SK-N-MC (cell line): ENCODE measurements at regions not wholly inside any gene's neighbourhood (a gene's known extent, or its start where the extent isn't known, plus 50 kb on each side); places are given as distances from the start of the nearest gene placed in this dataset.

Experiments
- EZH2 ChIP-seq: fragments of 200-600 bp; sonication (generic); IDR thresholded peaks from one replicate; pipeline ENCODE4 v1.6.1; 2017; ENCODE audit warnings: antibody characterized with exemption
- FOXP2 ChIP-seq: optimal IDR thresholded peaks from 2 replicates; pipeline ENCODE3; 2011; ENCODE audit warnings: mild to moderate bottlenecking, moderate library complexity; ENCODE audit not compliant: insufficient read depth; ENCODE audit errors: extremely low read length, control extremely low read depth
- POLR2AphosphoS5 ChIP-seq: IDR thresholded peaks from 2 replicates; pipeline ENCODE4 v1.6.1; 2012; ENCODE audit warnings: mild to moderate bottlenecking, low read depth, low read length, borderline replicate concordance

DNA sequence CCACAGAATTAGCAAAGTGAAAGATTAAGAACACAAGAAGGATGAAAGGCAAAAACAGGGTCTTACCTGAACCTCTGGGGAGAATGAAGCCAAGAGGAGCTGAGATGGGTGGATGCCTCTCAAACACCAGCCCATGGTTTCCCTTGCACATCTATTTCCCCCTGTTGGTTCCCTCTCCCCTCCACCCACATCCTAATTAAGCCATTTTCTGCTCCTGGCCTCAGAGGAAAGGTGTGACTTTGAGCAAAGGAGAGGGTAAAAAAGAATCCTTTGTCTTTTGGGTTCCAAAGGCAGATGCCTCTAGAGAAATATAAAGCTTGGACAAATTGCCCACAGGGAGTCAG lies 214.9 kb downstream of the RAP2A start:
- no peak for TF ChIP-seq EZH2
- TF ChIP-seq POLR2AphosphoS5, result no peak
- TF ChIP-seq FOXP2, result no peak
